ENCODE measurements at regions not wholly inside any gene's neighbourhood (a gene's known extent, or its start where the extent isn't known, plus 50 kb on each side); places are given as distances from the start of the nearest gene placed in this dataset.

GRCh38 chr2:20914771-20915170 lies 91.9 kb upstream of the LDAH start:
- DNase-seq (ENCODE audit: low read depth) = no peak
- TF ChIP-seq CTCF (IDR thresholded peaks at IDR 0.05; ENCODE audit: insufficient read depth, low read length) = no peak
- H3K4me3 ChIP-seq (ENCODE audit: low read depth, low read length) = no peak overlapping the region

GRCh38 chr2:20914087-20914486 lies 91.2 kb upstream of the LDAH start:
- no peak for DNase-seq (ENCODE audit: low read depth)
- no peak for TF ChIP-seq CTCF (IDR thresholded peaks at IDR 0.05; ENCODE audit: insufficient read depth, low read length)

GRCh38 chr2:20913491-20913890 lies 90.6 kb upstream of the LDAH start:
- no peak overlapping the region for H3K4me3 ChIP-seq (ENCODE audit: low read depth, low read length)

More at GRCh38 chr2:20914087-20914486, 91.2 kb upstream of the LDAH start:
- H3K4me3 ChIP-seq (ENCODE audit: low read depth, low read length) = no peak overlapping the region

GRCh38 chr2:20900052-20900636 lies 77.2 kb upstream of the LDAH start:
- TF ChIP-seq CTCF (IDR thresholded peaks at IDR 0.05; ENCODE audit: insufficient read depth, low read length) = no peak
- DNase-seq (ENCODE audit: low read depth) = no peak
- H3K4me3 ChIP-seq (ENCODE audit: low read depth, low read length) = no peak overlapping the region

More at GRCh38 chr2:20913491-20913890, 90.6 kb upstream of the LDAH start:
- TF ChIP-seq CTCF (IDR thresholded peaks at IDR 0.05; ENCODE audit: insufficient read depth, low read length) = no peak
- no peak for DNase-seq (ENCODE audit: low read depth)

GRCh38 chr2:20897874-20898453 lies 75.1 kb upstream of the LDAH start:
- no peak overlapping the region for H3K4me3 ChIP-seq (ENCODE audit: low read depth, low read length)
- DNase-seq (ENCODE audit: low read depth) = no peak
- no peak for TF ChIP-seq CTCF (IDR thresholded peaks at IDR 0.05; ENCODE audit: insufficient read depth, low read length)

- no peak for DNase-seq (ENCODE audit: low read depth)
- no peak for TF ChIP-seq CTCF (IDR thresholded peaks at IDR 0.05; ENCODE audit: insufficient read depth, low read length)
Observed at GRCh38 chr2:20897047-20897446, 74.1 kb upstream of the LDAH start.

GRCh38 chr2:20884829-20885228 lies 61.9 kb upstream of the LDAH start:
- no peak overlapping the region for H3K4me3 ChIP-seq (ENCODE audit: low read depth, low read length)
- DNase-seq (ENCODE audit: low read depth) = no peak
- TF ChIP-seq CTCF (IDR thresholded peaks at IDR 0.05; ENCODE audit: insufficient read depth, low read length) = no peak

More at GRCh38 chr2:20897047-20897446, 74.1 kb upstream of the LDAH start:
- no peak overlapping the region for H3K4me3 ChIP-seq (ENCODE audit: low read depth, low read length)

Data from fibroblast of the aortic adventitia (primary cell).